ENCODE measurements at regions not wholly inside any gene's neighbourhood (a gene's known extent, or its start where the extent isn't known, plus 50 kb on each side); places are given as distances from the start of the nearest gene placed in this dataset.

DNA sequence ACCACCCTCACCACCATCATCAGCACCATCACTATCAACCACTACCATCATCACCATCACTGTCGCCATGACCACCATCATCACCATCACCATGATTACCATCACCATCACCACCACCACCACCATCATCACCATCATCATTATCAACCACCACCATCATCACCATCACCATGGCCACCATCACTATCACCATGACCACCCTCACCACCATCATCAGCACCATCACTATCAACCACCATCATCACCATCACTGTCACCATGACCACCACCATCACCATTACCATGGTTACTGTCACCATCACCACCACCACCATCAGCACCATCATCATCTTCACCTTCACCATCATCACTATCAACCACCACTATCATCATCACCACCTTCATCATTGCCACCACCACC lies 183.4 kb downstream of the SHANK2 start:
- no peak overlapping the region for H3K4me3 ChIP-seq (ENCODE audit: low read length)
- H2AFZ ChIP-seq (ENCODE audit: low read length), result no peak overlapping the region
- no TSS peak for BruUV-seq (replicated peaks)
- H3K4me2 ChIP-seq (ENCODE audit: low read length), result no peak overlapping the region
- no peak overlapping the region for H3K27ac ChIP-seq (ENCODE audit: low read length)
- H3K36me3 ChIP-seq (ENCODE audit: low read depth, low read length), result 0 out of 2 replicates have a peak, but pooled peaks cover 2% of the 10 kb centered on the region
- no peaks in the 10 kb centered on the region for H4K20me1 ChIP-seq (ENCODE audit: low read length)
- ChIA-PET POLR2A (ENCODE audit: unreplicated experiment) (no interaction called here), CTCF (no interaction called here)
- TF ChIP-seq EZH2phosphoT487 (IDR thresholded peaks at IDR 0.05; ENCODE audit: borderline replicate concordance, low read length) (no peak), EZH2 (IDR thresholded peaks at IDR 0.05; ENCODE audit: low read length, unreplicated experiment) (no peak)
- TF ChIP-seq, protein P1, sequence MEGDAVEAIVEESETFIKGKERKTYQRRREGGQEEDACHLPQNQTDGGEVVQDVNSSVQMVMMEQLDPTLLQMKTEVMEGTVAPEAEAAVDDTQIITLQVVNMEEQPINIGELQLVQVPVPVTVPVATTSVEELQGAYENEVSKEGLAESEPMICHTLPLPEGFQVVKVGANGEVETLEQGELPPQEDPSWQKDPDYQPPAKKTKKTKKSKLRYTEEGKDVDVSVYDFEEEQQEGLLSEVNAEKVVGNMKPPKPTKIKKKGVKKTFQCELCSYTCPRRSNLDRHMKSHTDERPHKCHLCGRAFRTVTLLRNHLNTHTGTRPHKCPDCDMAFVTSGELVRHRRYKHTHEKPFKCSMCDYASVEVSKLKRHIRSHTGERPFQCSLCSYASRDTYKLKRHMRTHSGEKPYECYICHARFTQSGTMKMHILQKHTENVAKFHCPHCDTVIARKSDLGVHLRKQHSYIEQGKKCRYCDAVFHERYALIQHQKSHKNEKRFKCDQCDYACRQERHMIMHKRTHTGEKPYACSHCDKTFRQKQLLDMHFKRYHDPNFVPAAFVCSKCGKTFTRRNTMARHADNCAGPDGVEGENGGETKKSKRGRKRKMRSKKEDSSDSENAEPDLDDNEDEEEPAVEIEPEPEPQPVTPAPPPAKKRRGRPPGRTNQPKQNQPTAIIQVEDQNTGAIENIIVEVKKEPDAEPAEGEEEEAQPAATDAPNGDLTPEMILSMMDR (conservative IDR thresholded peaks at IDR 0.05; ENCODE audit: low read depth, low read length), result no peak
- DNase-seq, result no peak
- no peaks in the 10 kb centered on the region for H3K27me3 ChIP-seq (ENCODE audit: low read length)
- no peaks in the 10 kb centered on the region; the same call in 1 of the 2 replicates for H3K9me2 ChIP-seq (replicated peaks; ENCODE audit: low read length)
- no peak overlapping the region for H3K9ac ChIP-seq (ENCODE audit: low read length)
- no peaks in the 10 kb centered on the region for H3F3A ChIP-seq (ENCODE audit: low read length, unreplicated experiment)
- no peak for ATAC-seq
- H3K4me1 ChIP-seq (ENCODE audit: insufficient read depth, low read length), result no peaks in the 10 kb centered on the region
- no peaks in the 10 kb centered on the region for H3K79me2 ChIP-seq (ENCODE audit: low read length)
- no peaks in the 10 kb centered on the region for H3K9me3 ChIP-seq (ENCODE audit: low read length)
- intact Hi-C loops (cut with micrococcal nuclease), result no loop called here

DNA sequence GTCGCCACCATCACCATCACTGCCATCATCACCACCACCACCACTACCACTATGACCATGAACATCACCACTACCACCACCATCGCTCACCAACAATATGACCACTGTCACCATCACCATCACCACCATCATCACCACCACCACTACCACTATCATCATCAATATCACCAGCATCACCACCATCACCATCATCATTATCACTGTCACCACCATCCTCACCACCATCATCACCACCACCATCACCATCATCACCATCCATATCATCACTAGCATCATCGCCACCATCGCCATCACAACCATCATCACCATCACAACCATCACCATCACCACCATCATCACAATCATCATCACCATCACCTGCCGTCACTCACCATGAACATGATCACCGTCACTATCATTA lies 184.6 kb downstream of the SHANK2 start:
- TF ChIP-seq EZH2phosphoT487 (IDR thresholded peaks at IDR 0.05; ENCODE audit: borderline replicate concordance, low read length) (no peak), EZH2 (IDR thresholded peaks at IDR 0.05; ENCODE audit: low read length, unreplicated experiment) (no peak)
- TF ChIP-seq, protein P1 (conservative IDR thresholded peaks at IDR 0.05; ENCODE audit: low read depth, low read length), result no peak
- POLR2A ChIA-PET (ENCODE audit: unreplicated experiment), result no interaction called here
- H3K79me2 ChIP-seq (ENCODE audit: low read length), result no peaks in the 10 kb centered on the region
- H3K9me3 ChIP-seq (ENCODE audit: low read length), result no peaks in the 10 kb centered on the region
- no peaks in the 10 kb centered on the region for H4K20me1 ChIP-seq (ENCODE audit: low read length)
- no peaks in the 10 kb centered on the region for H3K4me1 ChIP-seq (ENCODE audit: insufficient read depth, low read length)
- no peaks in the 10 kb centered on the region for H3K27me3 ChIP-seq (ENCODE audit: low read length)
- BruUV-seq (replicated peaks), result no TSS peak
- no peak overlapping the region for H3K4me2 ChIP-seq (ENCODE audit: low read length)
- no peak overlapping the region for H3K4me3 ChIP-seq (ENCODE audit: low read length)
- H3K36me3 ChIP-seq (ENCODE audit: low read depth, low read length), result 0 out of 2 replicates have a peak, but pooled peaks cover 2% of the 10 kb centered on the region
- H3K9ac ChIP-seq (ENCODE audit: low read length), result no peak overlapping the region
- no peak for DNase-seq
- intact Hi-C loops (cut with micrococcal nuclease), result no loop called here
- H3K9me2 ChIP-seq (replicated peaks; ENCODE audit: low read length), result no peaks in the 10 kb centered on the region; the same call in 1 of the 2 replicates
- H2AFZ ChIP-seq (ENCODE audit: low read length), result no peak overlapping the region
- no peak for ATAC-seq
- no peak overlapping the region for H3K27ac ChIP-seq (ENCODE audit: low read length)
- no peaks in the 10 kb centered on the region for H3F3A ChIP-seq (ENCODE audit: low read length, unreplicated experiment)
- CTCF ChIA-PET, result no interaction called here

DNA sequence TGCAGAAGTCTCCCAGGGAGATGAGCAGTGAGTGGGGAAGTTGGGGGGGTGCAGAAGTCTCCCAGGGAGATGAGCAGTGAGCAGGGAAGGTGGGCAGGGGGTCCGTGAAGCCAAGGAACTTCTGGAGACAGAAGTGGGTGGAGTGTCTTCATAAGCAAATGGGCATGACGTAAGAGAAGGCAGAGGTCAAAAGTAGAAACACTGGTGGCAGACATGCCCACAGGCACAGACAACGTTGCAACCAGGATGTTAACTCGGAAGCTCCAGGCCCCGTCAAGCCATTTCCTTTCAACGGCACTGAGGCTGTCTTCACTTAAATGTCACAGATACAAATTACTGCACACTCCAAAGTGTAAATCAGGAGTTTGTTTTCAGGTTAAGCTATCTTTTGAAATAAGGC lies 186.1 kb downstream of the SHANK2 start:
- TF ChIP-seq EZH2 (IDR thresholded peaks at IDR 0.05; ENCODE audit: low read length, unreplicated experiment) (no peak), EZH2phosphoT487 (IDR thresholded peaks at IDR 0.05; ENCODE audit: borderline replicate concordance, low read length) (no peak)
- TF ChIP-seq, protein P1 (conservative IDR thresholded peaks at IDR 0.05; ENCODE audit: low read depth, low read length), result no peak
- DNase-seq, result no peak
- Histone ChIP-seq H3K9ac (ENCODE audit: low read length) (no peak overlapping the region), H3K79me2 (ENCODE audit: low read length) (no peaks in the 10 kb centered on the region), H3K27me3 (ENCODE audit: low read length) (no peaks in the 10 kb centered on the region), H3F3A (ENCODE audit: low read length, unreplicated experiment) (no peaks in the 10 kb centered on the region), H3K4me2 (ENCODE audit: low read length) (no peak overlapping the region), H3K9me3 (ENCODE audit: low read length) (no peaks in the 10 kb centered on the region), H3K4me3 (ENCODE audit: low read length) (no peak overlapping the region), H3K27ac (ENCODE audit: low read length) (no peak overlapping the region), H3K36me3 (ENCODE audit: low read depth, low read length) (0 out of 2 replicates have a peak, but pooled peaks cover 2% of the 10 kb centered on the region), H4K20me1 (ENCODE audit: low read length) (no peaks in the 10 kb centered on the region), H2AFZ (ENCODE audit: low read length) (no peak overlapping the region), H3K4me1 (ENCODE audit: insufficient read depth, low read length) (no peaks in the 10 kb centered on the region), H3K9me2 (replicated peaks; ENCODE audit: low read length) (no peaks in the 10 kb centered on the region; the same call in 1 of the 2 replicates)
- POLR2A ChIA-PET (ENCODE audit: unreplicated experiment), result no interaction called here
- BruUV-seq (replicated peaks), result no TSS peak
- intact Hi-C loops (cut with micrococcal nuclease), result no loop called here
- no peak for ATAC-seq
- CTCF ChIA-PET, result no interaction called here
